ENCODE measurements at regions not wholly inside any gene's neighbourhood (a gene's known extent, or its start where the extent isn't known, plus 50 kb on each side); places are given as distances from the start of the nearest gene placed in this dataset.

GRCh38 chr3:99023590-99024192 is 122.2 kb upstream of the DCBLD2 start:
- TF ChIP-seq, protein P1, sequence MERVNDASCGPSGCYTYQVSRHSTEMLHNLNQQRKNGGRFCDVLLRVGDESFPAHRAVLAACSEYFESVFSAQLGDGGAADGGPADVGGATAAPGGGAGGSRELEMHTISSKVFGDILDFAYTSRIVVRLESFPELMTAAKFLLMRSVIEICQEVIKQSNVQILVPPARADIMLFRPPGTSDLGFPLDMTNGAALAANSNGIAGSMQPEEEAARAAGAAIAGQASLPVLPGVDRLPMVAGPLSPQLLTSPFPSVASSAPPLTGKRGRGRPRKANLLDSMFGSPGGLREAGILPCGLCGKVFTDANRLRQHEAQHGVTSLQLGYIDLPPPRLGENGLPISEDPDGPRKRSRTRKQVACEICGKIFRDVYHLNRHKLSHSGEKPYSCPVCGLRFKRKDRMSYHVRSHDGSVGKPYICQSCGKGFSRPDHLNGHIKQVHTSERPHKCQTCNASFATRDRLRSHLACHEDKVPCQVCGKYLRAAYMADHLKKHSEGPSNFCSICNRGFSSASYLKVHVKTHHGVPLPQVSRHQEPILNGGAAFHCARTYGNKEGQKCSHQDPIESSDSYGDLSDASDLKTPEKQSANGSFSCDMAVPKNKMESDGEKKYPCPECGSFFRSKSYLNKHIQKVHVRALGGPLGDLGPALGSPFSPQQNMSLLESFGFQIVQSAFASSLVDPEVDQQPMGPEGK (CRISPR knock-in tag; IDR thresholded peaks at IDR 0.05; ENCODE audit: borderline replicate concordance) = no peak
- TF ChIP-seq, protein P2, sequence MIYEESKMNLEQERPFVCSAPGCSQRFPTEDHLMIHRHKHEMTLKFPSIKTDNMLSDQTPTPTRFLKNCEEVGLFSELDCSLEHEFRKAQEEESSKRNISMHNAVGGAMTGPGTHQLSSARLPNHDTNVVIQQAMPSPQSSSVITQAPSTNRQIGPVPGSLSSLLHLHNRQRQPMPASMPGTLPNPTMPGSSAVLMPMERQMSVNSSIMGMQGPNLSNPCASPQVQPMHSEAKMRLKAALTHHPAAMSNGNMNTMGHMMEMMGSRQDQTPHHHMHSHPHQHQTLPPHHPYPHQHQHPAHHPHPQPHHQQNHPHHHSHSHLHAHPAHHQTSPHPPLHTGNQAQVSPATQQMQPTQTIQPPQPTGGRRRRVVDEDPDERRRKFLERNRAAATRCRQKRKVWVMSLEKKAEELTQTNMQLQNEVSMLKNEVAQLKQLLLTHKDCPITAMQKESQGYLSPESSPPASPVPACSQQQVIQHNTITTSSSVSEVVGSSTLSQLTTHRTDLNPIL (CRISPR knock-in tag; IDR thresholded peaks at IDR 0.05; ENCODE audit: low read depth) = no peak
- TF ChIP-seq TOX (CRISPR knock-in tag; IDR thresholded peaks at IDR 0.05; ENCODE audit: borderline replicate concordance) (no peak), ZNF70 (CRISPR knock-in tag; IDR thresholded peaks at IDR 0.05) (no peak), ZNF565 (CRISPR knock-in tag; conservative IDR thresholded peaks at IDR 0.05; ENCODE audit: low read depth) (no peak), ZFP30 (CRISPR knock-in tag; IDR thresholded peaks at IDR 0.05) (no peak), SNAI2 (CRISPR knock-in tag; IDR thresholded peaks at IDR 0.05) (no peak), ZC3H10 (CRISPR knock-in tag; IDR thresholded peaks at IDR 0.05) (no peak), PPARA (CRISPR knock-in tag; IDR thresholded peaks at IDR 0.05; ENCODE audit: borderline replicate concordance) (no peak), ISL1 (CRISPR knock-in tag; IDR thresholded peaks at IDR 0.05) (no peak), OSR1 (CRISPR knock-in tag; IDR thresholded peaks at IDR 0.05) (no peak), ZFP3 (CRISPR knock-in tag; IDR thresholded peaks at IDR 0.05) (no peak), CSDC2 (CRISPR knock-in tag; IDR thresholded peaks at IDR 0.05) (no peak)

Measured in SK-N-SH treated with all-trans-retinoic acid at 6 μM for 48 hours (cell line).